GM21737 (cell line): ENCODE measurements at regions not wholly inside any gene's neighbourhood (a gene's known extent, or its start where the extent isn't known, plus 50 kb on each side); places are given as distances from the start of the nearest gene placed in this dataset.

Experiments used
- ATAC-seq: cut with Tn5 transposase; IDR thresholded peaks from one replicate; pipeline ENCODE4 v1.9.1; 2021; ENCODE audit warnings: mild to moderate bottlenecking, moderate library complexity; ENCODE audit not compliant: unreplicated experiment

GRCh38 chr5:8048920-8049319 is 180.0 kb downstream of the MTRR start:
- ATAC-seq, result no peak

DNA sequence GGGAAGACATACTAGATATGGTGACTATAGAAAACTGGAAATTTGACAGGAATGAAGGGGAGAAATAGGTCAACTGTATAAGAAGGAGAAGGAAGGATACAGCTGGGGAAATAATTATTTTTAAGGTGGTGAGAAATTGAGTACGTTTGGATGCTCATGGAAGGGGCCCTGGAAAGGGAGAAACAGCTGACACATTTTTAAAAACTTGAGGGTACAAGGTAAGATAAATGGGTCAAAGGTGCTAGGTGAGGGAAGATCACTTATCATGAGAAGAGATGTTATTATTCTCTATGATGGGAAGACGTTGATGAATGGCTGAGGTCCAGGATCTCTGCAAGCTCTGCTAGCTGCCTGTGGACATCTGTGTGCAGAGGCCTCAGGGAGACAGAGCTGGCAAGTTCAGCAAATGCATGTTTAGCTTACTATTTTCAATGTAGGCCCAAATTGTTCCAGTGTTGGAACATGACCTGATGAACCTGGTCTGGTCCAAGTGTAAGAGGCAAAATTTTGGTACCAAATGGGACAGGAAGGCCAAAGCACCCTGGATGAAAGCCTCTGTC is 181.7 kb downstream of the MTRR start:
- no peak for ATAC-seq

DNA sequence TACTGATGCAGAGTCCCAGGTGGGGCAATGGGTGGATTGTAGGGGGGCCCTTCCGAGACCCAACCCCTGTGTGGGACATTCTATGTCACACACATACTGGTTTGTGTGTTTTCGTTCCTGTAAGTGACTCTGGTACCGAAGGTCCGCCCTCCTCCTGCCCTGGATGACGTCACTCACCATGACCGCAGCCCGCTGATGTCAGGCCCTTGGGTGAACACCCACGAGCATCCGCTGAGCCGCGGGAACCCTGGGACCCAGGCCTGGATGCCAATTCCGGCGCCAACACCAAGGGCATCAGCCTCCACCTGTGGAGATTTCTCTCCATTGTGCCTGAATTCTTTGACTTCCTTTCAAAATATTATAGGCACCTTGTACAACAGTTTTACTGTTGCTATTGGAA is 184.3 kb downstream of the MTRR start:
- ATAC-seq, result no peak

- no peak for ATAC-seq
These were observed 188.8 kb downstream of the MTRR start for GRCh38 chr5:8057769-8058168.

- ATAC-seq, result no peak
These were observed 189.8 kb downstream of the MTRR start for GRCh38 chr5:8058616-8059190.

DNA sequence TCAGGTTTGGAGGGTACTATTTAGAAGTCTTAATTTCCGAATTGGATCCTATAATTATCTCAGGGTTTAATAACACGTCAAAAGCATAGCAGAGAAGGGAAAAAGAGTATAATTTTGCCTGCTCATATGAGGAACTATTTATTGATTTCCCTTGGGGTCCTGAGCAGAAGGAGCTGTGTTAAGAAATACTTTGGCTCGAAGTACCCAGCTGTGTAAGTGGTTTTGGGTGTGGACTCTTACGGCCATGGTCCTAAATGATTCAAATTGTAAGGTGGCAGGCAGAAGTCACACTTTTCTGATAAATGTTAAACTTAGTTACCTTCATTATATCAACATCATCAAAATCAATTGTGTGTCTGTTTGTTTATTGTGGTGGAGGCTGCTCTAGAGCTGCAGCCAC is 190.4 kb downstream of the MTRR start:
- no peak for ATAC-seq

DNA sequence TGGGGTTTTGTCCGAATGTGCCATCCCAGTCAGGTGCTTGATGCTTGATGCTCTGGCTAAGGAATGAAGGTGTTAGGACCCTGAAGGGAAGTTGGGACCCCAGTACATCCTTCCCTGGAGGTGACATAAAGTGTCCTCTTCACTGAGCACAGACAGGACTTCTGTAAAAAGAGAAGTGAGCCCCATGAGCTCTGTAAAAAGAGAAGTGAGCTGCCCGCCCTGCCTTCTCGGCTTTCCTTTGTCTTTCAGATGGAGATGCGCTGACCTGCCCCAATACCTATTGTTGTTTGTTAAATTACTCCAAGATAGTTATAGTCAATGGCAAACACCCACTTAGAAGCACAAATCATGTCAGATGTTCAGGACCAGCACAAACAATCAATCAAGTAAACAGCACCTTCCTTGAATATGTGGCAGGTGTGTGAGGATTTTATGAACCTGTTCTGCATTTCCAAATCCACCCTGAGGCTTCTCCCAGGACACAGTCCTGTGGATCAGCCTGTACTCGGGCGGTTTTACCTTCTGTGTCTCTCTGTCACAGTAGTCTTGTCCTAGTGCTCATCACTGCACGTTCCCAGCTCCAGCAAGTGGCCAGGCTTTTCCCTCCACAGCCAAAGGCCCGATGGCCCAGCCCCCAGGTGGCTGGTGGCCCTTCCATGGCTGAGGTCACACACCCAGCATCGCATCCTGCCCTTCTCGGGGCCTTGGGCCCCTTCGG is 191.4 kb downstream of the MTRR start:
- no peak for ATAC-seq

- no peak for ATAC-seq
These were observed 192.0 kb downstream of the MTRR start for GRCh38 chr5:8060953-8061429.

DNA sequence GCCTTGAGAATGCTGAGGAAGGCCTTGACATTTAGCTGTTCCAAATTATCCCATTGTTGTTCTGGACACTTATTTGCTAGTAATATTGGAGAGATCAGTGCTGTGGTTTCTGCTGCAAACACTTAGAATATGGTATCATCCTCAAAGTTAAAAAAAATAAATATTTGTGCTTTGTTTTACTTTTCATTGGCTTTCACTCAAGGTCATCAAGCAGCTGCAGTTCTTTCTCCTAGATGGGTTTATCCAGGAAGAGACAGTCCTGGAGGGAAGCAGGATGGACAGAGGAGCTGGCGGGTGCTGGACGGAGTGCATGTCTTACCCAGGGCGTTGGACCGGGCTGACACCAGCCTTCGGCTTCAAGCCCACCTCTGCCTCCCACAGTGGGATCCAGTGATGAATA is 193.6 kb downstream of the MTRR start:
- ATAC-seq, result no peak

- ATAC-seq, result no peak
These were observed 199.1 kb downstream of the MTRR start for GRCh38 chr5:8068078-8068477.

DNA sequence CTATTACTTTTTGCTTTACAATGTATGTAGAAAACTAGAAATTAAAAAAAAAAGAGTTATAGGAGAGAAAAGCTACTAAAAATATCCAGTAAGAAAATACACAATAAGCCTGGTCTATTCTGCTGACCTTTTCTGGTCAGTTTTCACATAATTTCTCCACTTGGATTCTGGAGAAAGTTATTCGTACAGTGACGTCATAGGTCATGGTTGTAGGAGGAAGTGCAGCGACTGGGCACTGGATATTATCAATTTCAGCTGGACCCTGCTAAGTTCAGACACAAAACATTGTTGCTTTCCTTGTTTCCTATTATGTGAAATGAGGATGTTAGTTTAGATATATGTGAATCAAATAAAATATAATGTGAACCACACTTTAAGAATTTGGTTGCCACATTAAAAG is 201.2 kb downstream of the MTRR start:
- no peak for ATAC-seq

DNA sequence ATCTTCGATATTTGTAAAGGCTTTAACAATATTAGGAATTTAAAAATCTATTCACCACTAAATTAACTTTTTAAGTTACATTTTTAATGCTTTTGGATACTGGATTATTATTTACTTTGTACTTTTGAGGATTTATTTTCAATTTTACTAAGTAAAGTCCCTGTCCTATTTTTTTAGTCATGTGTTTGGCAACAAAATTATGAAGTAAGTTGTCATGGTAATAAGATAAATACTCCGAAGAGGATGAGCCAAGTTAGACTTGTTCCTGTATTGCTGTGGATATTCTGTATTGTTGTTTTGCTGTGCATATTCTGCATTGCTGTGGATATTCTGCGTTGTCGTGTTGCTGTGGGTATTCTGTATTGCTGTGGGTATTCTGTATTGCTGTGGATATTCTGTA is 210.1 kb downstream of the MTRR start:
- no peak for ATAC-seq

- ATAC-seq, result no peak
These were observed 212.2 kb downstream of the MTRR start for GRCh38 chr5:8081179-8081578.

- no peak for ATAC-seq
These were observed 224.7 kb downstream of the MTRR start for GRCh38 chr5:8093669-8094068.

DNA sequence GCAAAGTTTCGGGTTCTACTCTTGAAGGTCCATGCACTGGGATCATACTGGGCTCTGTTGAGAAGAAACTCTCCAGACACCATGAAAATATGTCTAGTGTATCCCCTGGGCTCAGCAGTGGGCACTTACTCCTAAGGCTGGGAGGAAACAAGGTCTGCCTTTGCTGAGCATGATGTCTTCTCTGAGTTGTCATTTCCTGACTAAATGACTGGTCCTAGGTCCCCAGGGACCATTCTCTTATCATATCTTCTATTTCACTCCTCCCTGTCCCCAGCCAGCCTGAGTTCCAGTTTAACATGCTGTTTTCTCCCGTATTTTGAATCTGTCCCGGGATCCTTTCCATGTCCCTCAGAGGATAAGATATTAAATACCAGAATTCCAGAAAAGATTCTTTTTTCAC is 225.4 kb downstream of the MTRR start:
- ATAC-seq, result no peak

DNA sequence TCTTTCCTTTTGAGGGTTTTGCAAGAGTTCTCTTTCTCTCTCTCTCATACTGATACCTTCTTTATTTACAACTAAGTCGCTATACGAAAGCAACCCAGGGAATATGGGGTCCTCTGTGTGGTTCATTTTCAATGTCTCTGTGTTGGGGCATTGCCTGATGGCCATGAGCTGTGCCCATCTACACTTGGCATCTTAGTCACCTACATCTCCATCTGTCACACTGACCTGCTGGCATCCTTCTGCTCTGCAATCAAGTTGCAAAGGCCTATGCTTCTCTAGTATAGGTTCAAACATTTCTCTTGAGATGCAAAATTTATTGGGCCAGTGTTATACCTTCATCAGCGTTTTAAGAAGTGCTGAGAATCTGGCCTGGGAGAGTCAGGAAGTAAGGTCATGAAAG is 228.2 kb downstream of the MTRR start:
- ATAC-seq, result no peak

GRCh38 chr5:8098081-8098480 is 229.1 kb downstream of the MTRR start:
- ATAC-seq, result no peak

- ATAC-seq, result no peak
These were observed 233.8 kb downstream of the MTRR start for GRCh38 chr5:8102714-8103113.

DNA sequence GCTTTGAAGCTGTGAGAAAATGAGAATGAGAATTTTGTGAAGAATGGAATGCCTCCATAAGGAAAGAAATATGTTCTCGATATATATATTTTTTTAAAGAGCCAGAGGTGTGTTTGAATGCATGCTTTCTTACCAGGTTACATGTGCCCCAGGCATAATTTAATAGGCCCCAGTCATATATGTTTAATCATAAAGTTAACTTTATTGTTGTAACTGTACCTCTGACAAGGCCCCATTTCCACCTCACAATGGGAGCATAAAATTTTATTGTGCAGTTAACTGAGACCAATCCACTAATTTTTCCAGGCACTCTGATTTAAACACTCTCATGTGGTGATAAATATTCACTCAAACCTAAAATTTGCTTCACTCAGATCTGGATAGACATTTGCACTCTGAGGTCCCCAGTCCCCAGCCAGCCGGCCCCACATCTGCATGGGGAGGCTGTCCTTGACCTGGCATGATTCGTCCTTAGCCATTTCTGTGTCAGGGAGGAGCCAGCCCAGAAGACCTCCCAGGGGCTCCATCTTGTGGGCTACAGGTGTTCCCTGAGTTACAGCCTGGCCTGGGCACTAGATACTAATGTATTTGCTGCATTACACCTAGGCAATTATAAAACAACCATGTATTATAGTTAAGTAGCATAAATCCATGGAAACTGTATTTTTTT is 245.8 kb downstream of the MTRR start:
- ATAC-seq, result no peak

DNA sequence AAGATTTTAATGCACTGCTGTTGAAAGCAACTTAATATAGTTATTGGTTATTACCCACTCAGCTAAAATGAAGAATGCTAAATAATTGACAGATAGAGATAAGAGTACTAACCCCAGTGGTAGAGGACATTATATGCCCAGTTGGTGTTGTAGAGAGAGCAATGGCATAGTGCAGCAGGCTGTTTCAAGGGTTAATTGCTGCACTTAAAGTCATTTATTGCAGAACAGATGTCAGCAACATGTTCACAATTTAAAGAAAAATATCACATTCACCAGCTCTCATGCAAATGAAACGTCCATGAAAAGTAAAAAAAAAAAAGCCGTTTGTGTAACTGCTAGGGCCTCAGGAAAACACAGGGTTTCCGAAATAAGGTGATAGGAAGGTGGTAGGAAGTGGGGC is 254.6 kb downstream of the MTRR start:
- no peak for ATAC-seq

DNA sequence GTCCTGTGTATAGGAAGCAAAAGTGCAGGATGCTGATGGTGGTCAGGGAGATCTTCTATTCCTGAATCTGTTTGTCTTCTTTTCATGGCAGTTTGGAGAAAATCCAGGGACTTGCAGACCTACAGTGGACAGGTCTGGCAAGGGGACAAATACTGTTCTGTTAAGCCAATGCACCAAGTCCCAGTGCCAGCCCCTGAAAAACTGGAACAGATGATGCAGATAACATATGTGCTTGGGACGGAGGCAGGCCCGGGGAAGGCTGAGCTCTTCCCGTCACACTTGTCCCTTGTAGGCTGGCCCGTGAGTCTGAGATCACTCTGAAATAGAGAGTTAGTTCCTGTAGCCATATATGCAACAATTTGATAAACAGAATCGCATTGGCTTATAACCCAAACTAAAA is 265.7 kb downstream of the MTRR start:
- no peak for ATAC-seq

- ATAC-seq, result no peak
These were observed 266.8 kb downstream of the MTRR start for GRCh38 chr5:8135742-8136141.
